Endothelial cell of umbilical vein (primary cell): ENCODE measurements at regions not wholly inside any gene's neighbourhood (a gene's known extent, or its start where the extent isn't known, plus 50 kb on each side); places are given as distances from the start of the nearest gene placed in this dataset.

ENCODE experiments used
- BruUV-seq: library from RNA; stranded (reverse); fragments of 400-500 nt; replicated peaks from 2 replicates; lab custom pipeline; 2021; lab: Mats Ljungman, UMichigan
- CTCF ChIA-PET: fragments of 300-600, 350-600 bp; sonication (Branson Sonifier 250); formaldehyde crosslinking; loops from one replicate; lab custom pipeline; 2021; ENCODE audit warnings: antibody characterized with exemption, inconsistent platforms; lab: Charles Lee
- POLR2A ChIA-PET: fragments of 300-600, 350-600 bp; sonication (Branson Sonifier 250); formaldehyde crosslinking; loops from one replicate; lab custom pipeline; 2021; ENCODE audit warnings: antibody characterized with exemption, inconsistent platforms; lab: Charles Lee
- DNase-seq: peaks from one replicate; pipeline ENCODE4 v3.0.0-alpha.2; 2011; ENCODE audit warnings: low read depth, low spot score
- FAIRE-seq: peaks from 2 replicates; lab custom pipeline; 2011; peaks lifted over from hg19 to GRCh38; lab: Jason Lieb, UNC
- H2AFZ ChIP-seq: 2 replicates; pipeline ENCODE4 v1.6.0; 2012; ENCODE audit warnings: low read depth, low read length, control low read depth, inconsistent platforms
- H3K27ac ChIP-seq: 2 replicates; pipeline ENCODE4 v1.5.1; 2011; ENCODE audit warnings: low read depth, mild to moderate bottlenecking, control low read depth, low read length, moderate library complexity; ENCODE audit not compliant: insufficient read depth
- H3K27me3 ChIP-seq, 2 experiments: 2 replicates each; pipeline versions ENCODE4 v1.6.0 to v1.6.1; 2011; ENCODE audit warnings: low read length in 2 of 2, mixed read lengths in 1 of 2; ENCODE audit not compliant: control insufficient read depth in 2 of 2, insufficient read depth in 2 of 2
- H3K36me3 ChIP-seq, 2 experiments: 2 replicates in 1 of 2; 3 replicates in 1 of 2; pipeline ENCODE4 v1.5.1; 2011; ENCODE audit warnings: low read length in 2 of 2, mild to moderate bottlenecking in 1 of 2, moderate library complexity in 1 of 2; ENCODE audit not compliant: control insufficient read depth in 2 of 2, insufficient read depth in 2 of 2; ENCODE audit errors: extremely low read depth in 1 of 2
- H3K4me1 ChIP-seq: 3 replicates; pipeline ENCODE4 v1.5.1; 2011; ENCODE audit warnings: mild to moderate bottlenecking, low read length; ENCODE audit not compliant: control insufficient read depth, insufficient read depth; ENCODE audit errors: extremely low read depth
- H3K4me2 ChIP-seq: 2 replicates; pipeline ENCODE4 v1.6.1; 2011; ENCODE audit warnings: low read length, control low read depth, mixed read lengths; ENCODE audit not compliant: insufficient read depth
- H3K4me3 ChIP-seq, 3 experiments: fragments of 200-600 bp in 1 of 3; sonication (generic), shearing (Covaris generic) in 1 of 3; replicated peaks in 1 of 3; 2 replicates each; pipeline ENCODE4 v1.5.1; 2011 to 2016; ENCODE audit warnings: control low read depth in 3 of 3, low read length in 3 of 3, mild to moderate bottlenecking in 2 of 3, inconsistent platforms in 1 of 3, low read depth in 1 of 3, moderate library complexity in 1 of 3; ENCODE audit not compliant: insufficient read depth in 1 of 3
- H3K79me2 ChIP-seq: 2 replicates; pipeline ENCODE4 v1.6.0; 2012; ENCODE audit warnings: low read length, inconsistent platforms; ENCODE audit not compliant: control insufficient read depth, insufficient read depth
- H3K9ac ChIP-seq: replicated peaks from 2 replicates; pipeline ENCODE3; 2011; ENCODE audit warnings: low read length, control low read depth; ENCODE audit not compliant: insufficient read depth; ENCODE audit errors: extremely low read depth
- H3K9me1 ChIP-seq: replicated peaks from 3 replicates; pipeline ENCODE4 v1.6.0; 2011; ENCODE audit warnings: mild to moderate bottlenecking, low read length; ENCODE audit not compliant: control insufficient read depth, insufficient read depth; ENCODE audit errors: extremely low read depth
- H3K9me3 ChIP-seq: replicated peaks from 2 replicates; pipeline ENCODE4 v1.5.1; 2012; ENCODE audit warnings: low read length, inconsistent platforms; ENCODE audit not compliant: control insufficient read depth, insufficient read depth
- H4K20me1 ChIP-seq: replicated peaks from 2 replicates; pipeline ENCODE3; 2011; ENCODE audit warnings: mild to moderate bottlenecking, low read length; ENCODE audit not compliant: control insufficient read depth, insufficient read depth; ENCODE audit errors: extremely low read depth
- EZH2 ChIP-seq: IDR thresholded peaks from 2 replicates; pipeline ENCODE4 v1.6.1; 2012; ENCODE audit warnings: borderline replicate concordance, low read depth, mild to moderate bottlenecking, moderate library complexity, low read length, inconsistent platforms; ENCODE audit not compliant: severe bottlenecking
- FOS ChIP-seq: IDR thresholded peaks from 2 replicates; pipeline ENCODE4 v1.6.1; 2011; ENCODE audit warnings: mild to moderate bottlenecking, low read length, moderate library complexity, borderline replicate concordance; ENCODE audit not compliant: insufficient read depth
- GATA2 ChIP-seq: IDR thresholded peaks from 2 replicates; pipeline ENCODE4 v1.7.0; 2011; ENCODE audit warnings: low read depth, mild to moderate bottlenecking, moderate library complexity, mixed read lengths, low read length; ENCODE audit not compliant: insufficient read length, insufficient read depth
- JUN ChIP-seq: IDR thresholded peaks from 2 replicates; pipeline ENCODE4 v1.6.1; 2011; ENCODE audit warnings: borderline replicate concordance, low read depth; ENCODE audit not compliant: insufficient read length, insufficient read depth
- MYC ChIP-seq: IDR thresholded peaks from one replicate; pipeline ENCODE4 v1.6.1; 2011; ENCODE audit warnings: mild to moderate bottlenecking, low read depth, low read length
- POLR2A ChIP-seq: IDR thresholded peaks from 2 replicates; pipeline ENCODE4 v1.6.1; 2012; ENCODE audit warnings: low read depth, mild to moderate bottlenecking, control low read depth, low read length
- POLR2AphosphoS5 ChIP-seq: IDR thresholded peaks from 2 replicates; pipeline ENCODE4 v1.6.1; 2012; ENCODE audit warnings: low read depth, mild to moderate bottlenecking, control low read depth, low read length, moderate library complexity; ENCODE audit not compliant: insufficient read depth
- dilution Hi-C: fragments of 300-500 bp; cut with MboI; formaldehyde crosslinking; loops from one replicate; pipeline ENCODE4 v1.15.0; 2019; ENCODE audit warnings: low sequenced_read_pairs; ENCODE audit not compliant: extremely low pct_ligation_motif_present
- intact Hi-C: fragments of 100-400 bp; cut with micrococcal nuclease; formaldehyde crosslinking; loops from one replicate; pipeline ENCODE4 v1.10.0; 2022
- TF ChIP-seq, protein P1 (sequence below): IDR thresholded peaks from 2 replicates; pipeline ENCODE4 v1.6.1; 2011; ENCODE audit not compliant: insufficient read depth, insufficient read length
- TF ChIP-seq, protein P2 (sequence below), 2 donors: IDR thresholded peaks; 1 replicate in 1 of 2; 2 replicates in 1 of 2; pipeline ENCODE4 v1.5.1; 2011; ENCODE audit warnings: low read length in 2 of 2, mild to moderate bottlenecking in 2 of 2, moderate library complexity in 2 of 2, control low read depth in 1 of 2, inconsistent platforms in 1 of 2, low read depth in 1 of 2; ENCODE audit not compliant: insufficient read depth in 1 of 2; ENCODE audit errors: extremely low read depth in 1 of 2

DNA sequence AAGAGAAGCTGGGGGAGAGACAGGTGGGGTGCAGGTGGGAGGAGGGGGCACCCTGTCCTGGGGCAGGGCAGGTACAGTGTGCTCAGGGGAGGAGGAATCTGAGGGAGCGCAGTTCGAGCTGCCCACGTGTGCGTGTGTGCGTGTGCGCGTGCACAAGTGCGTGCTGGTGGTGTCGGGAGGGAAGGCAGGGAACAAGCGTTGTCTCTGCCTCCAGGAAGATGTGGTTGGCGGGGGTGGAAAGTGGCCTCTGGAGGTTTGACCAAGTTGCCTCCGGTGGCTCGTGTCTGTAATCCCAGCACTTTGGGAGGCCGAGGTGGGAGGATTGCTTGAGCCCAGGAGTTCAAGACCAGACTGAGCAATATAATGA is 49.9 kb upstream of the THY1 start:
- H3K36me3 ChIP-seq = no peaks in the 10 kb centered on the region
- no peak overlapping the region for H3K9ac ChIP-seq
- dilution Hi-C loops = no loop called here
- no peak overlapping the region for H3K4me2 ChIP-seq
- no peak overlapping the region for H3K27ac ChIP-seq
- TF ChIP-seq, protein P1, sequence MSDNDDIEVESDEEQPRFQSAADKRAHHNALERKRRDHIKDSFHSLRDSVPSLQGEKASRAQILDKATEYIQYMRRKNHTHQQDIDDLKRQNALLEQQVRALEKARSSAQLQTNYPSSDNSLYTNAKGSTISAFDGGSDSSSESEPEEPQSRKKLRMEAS = no peak
- TF ChIP-seq MYC (no peak), GATA2 (no peak), EZH2 (no peak), POLR2A (no peak), JUN (no peak), FOS (no peak), POLR2AphosphoS5 (no peak)
- TF ChIP-seq, protein P2, sequence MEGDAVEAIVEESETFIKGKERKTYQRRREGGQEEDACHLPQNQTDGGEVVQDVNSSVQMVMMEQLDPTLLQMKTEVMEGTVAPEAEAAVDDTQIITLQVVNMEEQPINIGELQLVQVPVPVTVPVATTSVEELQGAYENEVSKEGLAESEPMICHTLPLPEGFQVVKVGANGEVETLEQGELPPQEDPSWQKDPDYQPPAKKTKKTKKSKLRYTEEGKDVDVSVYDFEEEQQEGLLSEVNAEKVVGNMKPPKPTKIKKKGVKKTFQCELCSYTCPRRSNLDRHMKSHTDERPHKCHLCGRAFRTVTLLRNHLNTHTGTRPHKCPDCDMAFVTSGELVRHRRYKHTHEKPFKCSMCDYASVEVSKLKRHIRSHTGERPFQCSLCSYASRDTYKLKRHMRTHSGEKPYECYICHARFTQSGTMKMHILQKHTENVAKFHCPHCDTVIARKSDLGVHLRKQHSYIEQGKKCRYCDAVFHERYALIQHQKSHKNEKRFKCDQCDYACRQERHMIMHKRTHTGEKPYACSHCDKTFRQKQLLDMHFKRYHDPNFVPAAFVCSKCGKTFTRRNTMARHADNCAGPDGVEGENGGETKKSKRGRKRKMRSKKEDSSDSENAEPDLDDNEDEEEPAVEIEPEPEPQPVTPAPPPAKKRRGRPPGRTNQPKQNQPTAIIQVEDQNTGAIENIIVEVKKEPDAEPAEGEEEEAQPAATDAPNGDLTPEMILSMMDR (IDR thresholded peaks at IDR 0.05; ENCODE audit: extremely low read depth in 1 of 2, insufficient read depth in 1 of 2, low read depth in 1 of 2, low read length in 2 of 2) = no peak
- DNase-seq = no peak
- no peaks in the 10 kb centered on the region for H3K9me1 ChIP-seq
- no peak overlapping the region for H2AFZ ChIP-seq
- H3K4me3 ChIP-seq = no peak overlapping the region
- H3K9me3 ChIP-seq = no peaks in the 10 kb centered on the region
- H4K20me1 ChIP-seq = no peaks in the 10 kb centered on the region
- H3K79me2 ChIP-seq = no peaks in the 10 kb centered on the region
- intact Hi-C loops = no loop called here
- POLR2A ChIA-PET = no interaction called here
- FAIRE-seq = no peak
- CTCF ChIA-PET = interaction anchor here (3.8 kb wide), 1 partner anchor 116 kb away, joined by 91 read pairs; no protein-coding TSS in a partner anchor
- BruUV-seq = no TSS peak
- no peaks in the 10 kb centered on the region for H3K4me1 ChIP-seq
- peaks cover 0 to 2% of the 10 kb centered on the region in 2 experiments for H3K27me3 ChIP-seq
